Left lung (tissue), 4 donors: ENCODE measurements at regions not wholly inside any gene's neighbourhood (a gene's known extent, or its start where the extent isn't known, plus 50 kb on each side); places are given as distances from the start of the nearest gene placed in this dataset.

ENCODE experiments used
- ATAC-seq: fragments of 200-7000 bp; cut with Tn5 transposase; one replicate; pipeline ENCODE4 v1.9.1; 2020; ENCODE audit warnings: moderate library complexity
- DNase-seq, 4 donors: peaks; one replicate each; pipeline ENCODE4 v3.0.0-alpha.2; 2013 to 2020
- H3K27ac ChIP-seq, 2 donors: fragments of 200-600 bp; sonication (generic) in 1 of 2; one replicate each; pipeline versions ENCODE4 v1.5.0 to v1.8.0; 2020 to 2021
- H3K27me3 ChIP-seq, 2 donors: fragments of 200-600 bp; sonication (generic) in 1 of 2; one replicate each; pipeline versions ENCODE4 v1.5.0 to v1.8.0; 2020 to 2021
- H3K36me3 ChIP-seq, 2 donors: fragments of 200-600 bp; sonication (generic) in 1 of 2; one replicate each; pipeline versions ENCODE4 v1.5.0 to v1.8.0; 2020 to 2021
- H3K4me1 ChIP-seq, 2 donors: fragments of 200-600 bp; one replicate each; pipeline ENCODE4 v1.8.0; 2021
- H3K4me3 ChIP-seq, 2 donors: fragments of 200-600 bp; sonication (generic) in 1 of 2; one replicate each; pipeline versions ENCODE4 v1.5.0 to v1.8.0; 2020 to 2021; ENCODE audit warnings: mild to moderate bottlenecking in 1 of 2
- H3K9me3 ChIP-seq, 2 donors: fragments of 200-600 bp; sonication (generic) in 1 of 2; one replicate each; pipeline versions ENCODE4 v1.5.0 to v1.8.0; 2020 to 2021
- intact Hi-C, 2 donors: fragments of 100-400 bp; cut with DNase I; formaldehyde crosslinking; loops; one replicate each; pipeline versions ENCODE4 v1.11.2 to v1.14.2; 2022
- TF ChIP-seq, protein P1 (sequence below), 2 donors: fragments of 200-600 bp; sonication (generic) in 1 of 2; IDR thresholded peaks; one replicate each; pipeline versions ENCODE4 v1.5.0 to v1.8.0; 2021; ENCODE audit warnings: antibody characterized with exemption in 2 of 2
- donor health status: DM: no; HTN: yes; CAD: no.
- donor health status: DM: no; HTN: no; CAD: no.

DNA sequence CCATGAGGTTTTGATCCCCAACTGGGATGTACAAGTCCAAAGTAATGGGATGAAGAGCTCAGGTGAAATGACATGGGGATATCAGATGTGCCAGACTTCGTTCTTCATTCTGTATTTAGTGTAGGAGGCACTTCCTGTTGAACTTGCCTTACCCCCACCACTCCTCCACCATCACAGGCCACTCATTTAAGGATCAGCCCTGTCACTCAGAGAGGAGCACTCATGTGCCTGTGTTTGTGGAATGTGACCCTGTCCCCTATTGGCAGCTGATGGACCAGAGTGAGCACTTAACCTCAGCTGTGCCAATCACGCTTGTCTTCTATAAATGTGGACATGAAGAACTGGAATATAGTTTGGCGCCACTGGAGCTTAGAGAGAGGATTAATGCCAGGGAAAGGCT lies 91.4 kb upstream of the CTTNBP2NL start:
- Histone ChIP-seq H3K4me1 (no peaks in the 10 kb centered on the region), H3K4me3 (no peak overlapping the region), H3K27ac (no peak overlapping the region), H3K9me3 (no peaks in the 10 kb centered on the region), H3K36me3 (no peaks in the 10 kb centered on the region), H3K27me3 (no peaks in the 10 kb centered on the region)
- ATAC-seq (no peak), DNase-seq (no peak)
- intact Hi-C loops: no loop called here
- TF ChIP-seq, protein P1, sequence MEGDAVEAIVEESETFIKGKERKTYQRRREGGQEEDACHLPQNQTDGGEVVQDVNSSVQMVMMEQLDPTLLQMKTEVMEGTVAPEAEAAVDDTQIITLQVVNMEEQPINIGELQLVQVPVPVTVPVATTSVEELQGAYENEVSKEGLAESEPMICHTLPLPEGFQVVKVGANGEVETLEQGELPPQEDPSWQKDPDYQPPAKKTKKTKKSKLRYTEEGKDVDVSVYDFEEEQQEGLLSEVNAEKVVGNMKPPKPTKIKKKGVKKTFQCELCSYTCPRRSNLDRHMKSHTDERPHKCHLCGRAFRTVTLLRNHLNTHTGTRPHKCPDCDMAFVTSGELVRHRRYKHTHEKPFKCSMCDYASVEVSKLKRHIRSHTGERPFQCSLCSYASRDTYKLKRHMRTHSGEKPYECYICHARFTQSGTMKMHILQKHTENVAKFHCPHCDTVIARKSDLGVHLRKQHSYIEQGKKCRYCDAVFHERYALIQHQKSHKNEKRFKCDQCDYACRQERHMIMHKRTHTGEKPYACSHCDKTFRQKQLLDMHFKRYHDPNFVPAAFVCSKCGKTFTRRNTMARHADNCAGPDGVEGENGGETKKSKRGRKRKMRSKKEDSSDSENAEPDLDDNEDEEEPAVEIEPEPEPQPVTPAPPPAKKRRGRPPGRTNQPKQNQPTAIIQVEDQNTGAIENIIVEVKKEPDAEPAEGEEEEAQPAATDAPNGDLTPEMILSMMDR (IDR thresholded peaks at IDR 0.05): no peak

DNA sequence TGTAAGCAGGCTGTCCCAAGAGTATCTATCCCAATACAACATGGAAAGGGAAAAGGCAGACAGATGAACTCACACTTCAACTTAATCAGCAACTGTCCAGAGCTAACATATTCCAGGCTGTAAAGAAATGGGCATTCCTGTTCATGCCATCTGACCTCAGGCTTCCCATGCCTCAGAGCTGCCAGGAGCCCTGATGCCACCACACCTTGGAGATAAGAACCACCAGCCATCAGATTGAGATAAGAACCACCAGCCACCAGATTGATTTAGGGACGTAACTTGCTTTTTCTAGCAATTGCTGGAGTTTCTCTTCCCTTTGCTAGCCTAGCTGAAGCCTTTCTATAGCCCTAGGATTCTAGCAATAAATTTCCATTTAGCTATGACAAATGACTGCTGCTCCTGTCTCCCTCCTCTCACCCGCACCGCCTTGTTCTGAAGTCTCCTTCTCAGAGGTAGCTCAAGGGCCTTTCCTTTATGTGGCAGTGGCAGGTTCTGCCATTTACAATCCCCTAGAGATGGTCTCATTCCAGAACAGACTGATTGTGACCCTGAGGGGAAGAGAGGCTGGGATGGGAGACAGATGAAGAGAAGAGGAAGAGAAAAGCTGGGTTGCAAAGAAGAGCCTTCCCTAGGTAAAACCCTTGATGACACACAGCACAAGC lies 88.0 kb upstream of the CTTNBP2NL start:
- Histone ChIP-seq H3K4me3 (no peak overlapping the region), H3K27me3 (peaks cover 0 to 9% of the 10 kb centered on the region in 2 donors), H3K4me1 (no peaks in the 10 kb centered on the region), H3K36me3 (no peaks in the 10 kb centered on the region), H3K9me3 (no peaks in the 10 kb centered on the region), H3K27ac (no peak overlapping the region)
- DNase-seq (no peak), ATAC-seq (no peak)
- TF ChIP-seq, protein P1 (IDR thresholded peaks at IDR 0.05): no peak
- intact Hi-C loops: no loop called here

DNA sequence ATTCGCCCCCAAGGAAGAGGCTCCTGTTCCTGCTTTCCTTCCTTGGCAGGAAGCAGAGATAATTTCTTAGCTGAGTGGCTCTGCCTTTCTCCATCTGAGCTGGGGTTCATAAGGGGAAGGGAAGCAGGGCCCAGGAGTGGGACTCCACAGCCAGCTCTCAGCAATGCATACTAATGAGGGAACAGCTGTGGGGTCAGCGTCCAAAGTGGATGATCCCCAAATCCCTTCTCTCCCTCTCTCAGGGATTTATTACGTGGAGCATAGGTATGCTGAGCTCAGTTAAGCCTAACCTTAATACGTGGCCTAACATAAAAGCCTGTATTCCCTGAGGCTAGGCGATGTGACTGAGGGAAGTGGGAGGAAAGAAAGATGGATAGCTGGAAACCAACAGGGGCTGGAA lies 87.3 kb upstream of the CTTNBP2NL start:
- H3K27me3 ChIP-seq: peaks cover 0 to 13% of the 10 kb centered on the region in 2 donors
- no peak for ATAC-seq
- no peaks in the 10 kb centered on the region for H3K36me3 ChIP-seq
- no peak overlapping the region for H3K27ac ChIP-seq
- H3K4me1 ChIP-seq: no peaks in the 10 kb centered on the region
- H3K4me3 ChIP-seq: no peak overlapping the region
- intact Hi-C loops: no loop called here
- TF ChIP-seq, protein P1 (IDR thresholded peaks at IDR 0.05): no peak
- DNase-seq: no peak
- H3K9me3 ChIP-seq: no peaks in the 10 kb centered on the region

DNA sequence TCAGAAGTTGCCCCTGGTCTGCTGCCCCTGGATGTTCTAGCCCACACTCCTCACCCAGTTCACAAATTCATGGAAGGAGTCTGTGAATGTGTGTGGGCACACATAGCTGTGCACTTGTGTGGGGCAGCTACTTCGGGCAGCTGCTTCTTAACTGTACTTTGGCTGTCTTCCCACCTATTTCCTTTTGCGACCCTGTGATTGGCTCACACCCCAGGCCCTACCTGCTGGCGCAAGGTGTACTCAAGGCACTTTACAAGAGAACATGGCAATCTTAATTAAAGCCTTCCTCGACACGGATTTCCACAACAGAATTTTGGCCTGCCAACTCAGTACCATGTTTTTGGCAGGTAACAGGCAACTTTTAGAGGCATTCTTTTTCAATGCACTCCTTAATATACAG lies 86.5 kb upstream of the CTTNBP2NL start:
- intact Hi-C loops: no loop called here
- H3K4me3 ChIP-seq: no peak overlapping the region
- ATAC-seq (peak; percentile 82), DNase-seq (peak in 2 of 4 donors; percentile 39 to 44)
- no peaks in the 10 kb centered on the region for H3K4me1 ChIP-seq
- no peaks in the 10 kb centered on the region for H3K9me3 ChIP-seq
- no peaks in the 10 kb centered on the region for H3K36me3 ChIP-seq
- H3K27ac ChIP-seq: no peak overlapping the region
- TF ChIP-seq, protein P1 (IDR thresholded peaks at IDR 0.05): no peak
- peaks cover 0 to 13% of the 10 kb centered on the region in 2 donors for H3K27me3 ChIP-seq

DNA sequence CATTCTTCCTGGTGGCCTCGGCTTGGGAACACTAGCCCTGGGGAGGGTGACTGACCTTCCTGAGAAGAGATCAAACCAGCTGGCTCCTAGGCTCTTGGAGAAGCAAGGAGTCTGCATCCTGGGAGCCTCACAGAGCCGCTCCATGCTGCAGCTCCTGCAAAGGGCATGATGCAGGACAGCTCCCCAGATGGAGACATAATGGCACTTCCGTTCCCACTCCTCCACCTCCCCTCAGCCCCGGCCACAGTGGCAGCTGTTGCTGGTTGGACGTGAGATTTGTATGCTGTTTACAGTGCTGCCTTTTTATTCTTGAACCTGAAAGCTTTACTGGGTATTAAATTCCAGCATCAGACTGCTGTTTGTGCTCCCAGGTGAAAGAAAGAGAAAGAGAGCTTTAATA lies 83.7 kb upstream of the CTTNBP2NL start:
- intact Hi-C loops: no loop called here
- Histone ChIP-seq H3K4me3 (no peak overlapping the region), H3K27ac (no peak overlapping the region), H3K4me1 (peaks cover 0 to 15% of the 10 kb centered on the region in 2 donors), H3K27me3 (peaks cover 0 to 13% of the 10 kb centered on the region in 2 donors), H3K36me3 (no peaks in the 10 kb centered on the region), H3K9me3 (no peaks in the 10 kb centered on the region)
- TF ChIP-seq, protein P1 (IDR thresholded peaks at IDR 0.05): no peak
- ATAC-seq (no peak), DNase-seq (peak in 1 of 4 donors; percentile 59)
